Heart left ventricle (tissue), 13 donors: ENCODE measurements at regions not wholly inside any gene's neighbourhood (a gene's known extent, or its start where the extent isn't known, plus 50 kb on each side); places are given as distances from the start of the nearest gene placed in this dataset.

ENCODE experiments used
- CTCF ChIP-seq, 12 donors: fragments of 200-600 bp; sonication (generic) in 4 of 12; IDR thresholded peaks; one replicate each; pipeline versions ENCODE4 v1.5.0 to v1.8.0; 2018 to 2022; ENCODE audit warnings: antibody characterized with exemption in 12 of 12, mild to moderate bottlenecking in 5 of 12
- POLR2A ChIP-seq, 2 donors: fragments of 450-650 bp; IDR thresholded peaks; one replicate each; pipeline ENCODE4 v1.6.1; 2017; ENCODE audit warnings: antibody characterized with exemption in 2 of 2, mild to moderate bottlenecking in 2 of 2, moderate library complexity in 2 of 2
- donor health status: ischemic (EF 13 %, LVEDD 7.1; RV severe dilation, severe dysfunction).
- donor health status: DM: no; HTN: yes; CAD: no.
- donor health status: DM: no; HTN: no; CAD: no.
- donor health status: ischemic (EF 25% LVEDD 6.9; RV normal size, moderate dysfunction).
- donor health status: ischemic (EF 25% LVEDD 5.7; RV mildly dilated, moderate dysfunction).
- donor health status: ischemic (EF 35%, LVEDD 5.7; RV mildly dilated, moderate dysfunction).
- donor health status: nonischemic (EF 11% LVEDD 7.7; RV severe dilation, severe dysfunction).
- donor health status: DM: yes; HTN: yes; CAD: no.
- donor health status: PGD.
- donor health status: ischemic (EF 29% LVEDD 5.4; RV normal size, mild dysfunction).
- donor health status: nonischemic (EF 23%, LVEDD 6.1; RV moderate dilation, normal function).

GRCh38 chr17:5821803-5822202 lies 237.5 kb upstream of the NLRP1 start:
- TF ChIP-seq CTCF (IDR thresholded peaks at IDR 0.05) (no peak), POLR2A (IDR thresholded peaks at IDR 0.05) (no peak)
